Small intestine (tissue), 7 donors: ENCODE measurements at regions not wholly inside any gene's neighbourhood (a gene's known extent, or its start where the extent isn't known, plus 50 kb on each side); places are given as distances from the start of the nearest gene placed in this dataset.
A peak's percentile ranks its signal among the peaks of the same experiment; 100 is the strongest.

ENCODE experiments used
- DNase-seq, 2 donors: peaks; one replicate each; pipeline versions ENCODE4 v3.0.0 to v3.0.0-alpha.2; 2013
- FAIRE-seq: peaks from 2 replicates; lab custom pipeline; 2012; peaks lifted over from hg19 to GRCh38; lab: Jason Lieb, UNC
- H3K27ac ChIP-seq, 3 donors: one replicate each; pipeline ENCODE4 v1.5.1; 2013; ENCODE audit warnings: low read length in 2 of 3, mild to moderate bottlenecking in 2 of 3, control low read depth in 1 of 3, inconsistent platforms in 1 of 3, low read depth in 1 of 3, moderate library complexity in 1 of 3
- H3K27me3 ChIP-seq, 3 donors: one replicate each; pipeline ENCODE4 v1.6.1; 2013; ENCODE audit warnings: low read length in 3 of 3, inconsistent platforms in 1 of 3; ENCODE audit not compliant: control insufficient read depth in 3 of 3, insufficient read depth in 3 of 3
- H3K36me3 ChIP-seq, 3 donors: one replicate each; pipeline ENCODE4 v1.6.1; 2013; ENCODE audit warnings: low read length in 3 of 3, inconsistent platforms in 1 of 3, low read depth in 1 of 3, mild to moderate bottlenecking in 1 of 3, moderate library complexity in 1 of 3; ENCODE audit not compliant: control insufficient read depth in 3 of 3, insufficient read depth in 2 of 3
- H3K4me1 ChIP-seq, 3 donors: one replicate each; pipeline ENCODE4 v1.6.1; 2013; ENCODE audit warnings: low read length in 2 of 3, inconsistent platforms in 1 of 3, low read depth in 1 of 3, mild to moderate bottlenecking in 1 of 3, moderate library complexity in 1 of 3; ENCODE audit not compliant: control insufficient read depth in 3 of 3, insufficient read depth in 2 of 3
- H3K4me3 ChIP-seq, 3 donors: one replicate each; pipeline ENCODE4 v1.5.1; 2013; ENCODE audit warnings: low read length in 3 of 3, control low read depth in 1 of 3, inconsistent platforms in 1 of 3, low read depth in 1 of 3, mild to moderate bottlenecking in 1 of 3, moderate library complexity in 1 of 3
- H3K9me3 ChIP-seq, 2 donors: one replicate each; pipeline ENCODE4 v1.6.1; 2013; ENCODE audit warnings: low read depth in 1 of 2, low read length in 1 of 2; ENCODE audit not compliant: control insufficient read depth in 2 of 2, insufficient read depth in 1 of 2
- WGBS, 3 donors: extraction: QIAGEN DNeasy Blood & Tissue Kit; methylation state at CpG; one replicate each; pipeline ENCODE4 v1.1.7; 2013; 5-methylcytosine and 5-hydroxymethylcytosine counted together
- donor health status: healthy with polysubstance abuse.
- donor health status: control.
- donor health status: control.
- donor health status: Bipolar disorder and iron deficiency.
- donor health status: healthy.

DNA sequence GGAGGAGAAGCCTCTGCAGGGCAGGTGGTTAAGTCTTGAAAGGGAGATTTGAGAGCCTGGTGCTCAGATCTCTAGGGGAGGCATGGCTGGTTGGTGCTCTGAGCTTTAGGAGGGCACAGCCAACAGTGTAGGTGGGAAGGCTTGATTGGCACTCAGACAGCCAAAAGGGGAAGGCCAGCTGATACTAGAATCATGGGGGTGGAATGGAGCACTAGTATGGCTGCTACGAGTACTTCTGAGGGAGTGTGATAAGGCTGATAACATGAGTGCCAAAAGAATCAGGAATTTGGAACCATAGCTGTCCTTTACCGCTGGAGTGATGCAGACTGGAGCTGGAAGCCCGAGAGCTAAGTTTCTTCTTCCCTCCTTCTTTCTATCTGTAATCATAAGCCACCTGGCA is 184.6 kb upstream of the TBC1D5 start:
- no peaks in the 10 kb centered on the region for H3K9me3 ChIP-seq
- no peak for FAIRE-seq
- no peak for DNase-seq
- WGBS, 3 donors, result 38 to 73% (median 48%) methylated on average over 3 of the region's 3 CpGs
- H3K36me3 ChIP-seq, result no peaks in the 10 kb centered on the region
- H3K27me3 ChIP-seq, result no peaks in the 10 kb centered on the region
- no peak overlapping the region for H3K27ac ChIP-seq
- no peak overlapping the region for H3K4me3 ChIP-seq
- H3K4me1 ChIP-seq, result no peaks in the 10 kb centered on the region

DNA sequence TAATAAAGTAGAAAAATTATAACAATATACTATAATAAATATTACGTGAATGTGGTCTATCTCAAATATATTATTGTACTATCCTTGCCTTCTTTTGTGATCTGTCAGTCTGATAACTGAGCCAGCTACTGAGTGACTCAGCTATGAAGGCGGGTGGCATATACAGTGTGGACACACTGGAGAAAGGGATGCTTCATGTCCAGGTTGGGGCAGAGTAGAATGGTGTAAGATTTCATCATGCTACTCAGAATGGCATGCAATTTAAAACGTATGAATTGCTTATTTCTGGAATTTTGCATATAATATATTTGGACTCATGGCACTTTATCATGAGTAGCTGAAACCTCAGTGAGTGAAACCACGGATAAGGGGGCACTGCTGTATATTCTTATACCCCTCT is 172.9 kb upstream of the TBC1D5 start:
- Histone ChIP-seq H3K9me3 (no peaks in the 10 kb centered on the region), H3K4me3 (no peak overlapping the region), H3K36me3 (no peaks in the 10 kb centered on the region), H3K27ac (no peak overlapping the region), H3K27me3 (no peaks in the 10 kb centered on the region), H3K4me1 (peaks cover 0 to 4% (median 3%) of the 10 kb centered on the region in 3 donors)
- FAIRE-seq (no peak), DNase-seq (no peak)
- WGBS, 3 donors, result 78 to 82% (median 78%) methylated on average over 4 of the region's 4 CpGs

DNA sequence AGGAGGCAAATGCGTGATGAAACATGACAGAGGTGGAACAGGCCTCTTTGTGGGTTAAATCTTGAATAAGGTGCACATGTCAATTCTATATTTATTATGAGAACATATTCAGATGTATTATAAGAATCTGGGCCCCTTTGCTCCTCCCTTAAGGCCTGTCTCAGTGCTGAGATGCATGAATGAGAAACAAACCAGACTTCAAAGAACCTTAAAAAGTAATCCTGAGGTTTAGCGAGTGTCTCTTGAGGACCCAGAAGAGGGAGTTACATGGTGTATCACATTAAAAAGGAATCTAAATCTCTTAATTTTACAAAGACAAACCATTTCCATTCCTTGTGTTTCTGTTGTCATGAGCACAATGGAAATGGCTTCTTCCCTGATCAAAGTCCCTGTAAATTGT is 170.9 kb upstream of the TBC1D5 start:
- FAIRE-seq (no peak), DNase-seq (no peak)
- H3K4me3 ChIP-seq, result no peak overlapping the region
- no peaks in the 10 kb centered on the region for H3K9me3 ChIP-seq
- peaks cover 0 to 4% (median 3%) of the 10 kb centered on the region in 3 donors for H3K4me1 ChIP-seq
- H3K27me3 ChIP-seq, result no peaks in the 10 kb centered on the region
- WGBS, 3 donors, result 77 to 87% (median 86%) methylated on average over 2 of the region's 2 CpGs
- H3K36me3 ChIP-seq, result no peaks in the 10 kb centered on the region
- no peak overlapping the region for H3K27ac ChIP-seq

DNA sequence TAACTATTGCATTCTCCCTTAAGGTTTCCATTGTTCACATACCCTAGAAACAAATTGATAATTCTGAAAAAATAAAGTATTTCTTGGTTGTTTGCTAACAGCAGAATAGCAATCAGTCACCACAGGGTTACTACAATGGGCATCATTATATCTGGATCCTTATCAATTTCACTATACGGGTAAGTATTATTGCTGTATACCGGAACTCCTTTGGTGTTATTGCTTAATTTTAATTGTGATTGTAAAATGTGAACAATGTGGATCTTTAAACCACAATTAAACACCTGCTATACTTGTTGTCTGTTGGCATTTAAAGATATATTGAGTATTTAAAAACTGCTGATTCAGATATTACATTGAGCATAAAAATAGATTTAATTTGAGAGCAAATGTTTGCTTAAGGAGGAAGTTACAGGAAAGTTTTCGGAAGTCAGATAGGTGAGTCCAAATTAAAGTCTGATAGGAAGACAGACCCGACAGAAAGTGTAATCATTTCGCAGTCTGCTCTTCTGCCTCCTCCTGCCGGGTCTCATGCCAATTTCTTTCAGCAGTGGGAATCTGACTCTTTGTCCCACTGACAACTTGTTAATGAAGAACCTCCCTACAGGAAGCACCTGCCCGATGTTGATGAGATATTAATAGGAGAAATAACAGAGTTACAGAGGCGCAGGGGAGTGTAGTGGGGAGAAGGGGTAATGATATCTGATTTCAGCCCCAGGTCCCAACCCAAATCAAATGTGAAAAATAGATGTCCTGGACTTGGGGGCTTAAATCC is 169.7 kb upstream of the TBC1D5 start:
- Histone ChIP-seq H3K27me3 (no peaks in the 10 kb centered on the region), H3K27ac (no peak overlapping the region), H3K9me3 (no peaks in the 10 kb centered on the region), H3K4me1 (peaks cover 0 to 4% (median 3%) of the 10 kb centered on the region in 3 donors), H3K36me3 (no peaks in the 10 kb centered on the region), H3K4me3 (no peak overlapping the region)
- FAIRE-seq (no peak), DNase-seq (peak in 1 of 2 donors; percentile 61)
- 9 to 31% (median 20%) methylated on average over 8 of the region's 8 CpGs for WGBS, 3 donors

DNA sequence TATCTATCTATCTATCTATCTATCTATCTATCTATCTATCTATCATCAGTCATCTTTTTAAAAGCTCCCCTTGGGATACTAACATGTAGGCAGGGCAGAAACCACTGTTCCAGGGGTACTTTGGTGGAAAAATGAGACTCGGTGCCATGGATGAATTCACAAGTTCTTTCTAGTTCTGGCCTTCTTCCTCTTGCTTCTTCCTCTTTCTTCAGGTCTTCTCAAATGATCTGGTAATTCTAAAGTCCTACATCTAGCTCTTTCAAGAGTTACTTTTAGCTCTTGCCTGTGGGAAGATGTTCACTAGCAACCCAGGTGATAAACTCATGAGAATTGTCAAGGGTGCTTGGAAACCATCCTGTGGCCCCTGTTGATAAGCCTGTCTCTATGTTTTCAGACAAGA is 168.5 kb upstream of the TBC1D5 start:
- Histone ChIP-seq H3K4me1 (peaks cover 0 to 4% (median 3%) of the 10 kb centered on the region in 3 donors), H3K27ac (no peak overlapping the region), H3K27me3 (no peaks in the 10 kb centered on the region), H3K9me3 (no peaks in the 10 kb centered on the region), H3K36me3 (no peaks in the 10 kb centered on the region), H3K4me3 (no peak overlapping the region)
- no peak for FAIRE-seq
- WGBS, 3 donors, result 76 to 100% (median 91%) methylated on average over 1 of the region's 1 CpG
- no peak for DNase-seq

DNA sequence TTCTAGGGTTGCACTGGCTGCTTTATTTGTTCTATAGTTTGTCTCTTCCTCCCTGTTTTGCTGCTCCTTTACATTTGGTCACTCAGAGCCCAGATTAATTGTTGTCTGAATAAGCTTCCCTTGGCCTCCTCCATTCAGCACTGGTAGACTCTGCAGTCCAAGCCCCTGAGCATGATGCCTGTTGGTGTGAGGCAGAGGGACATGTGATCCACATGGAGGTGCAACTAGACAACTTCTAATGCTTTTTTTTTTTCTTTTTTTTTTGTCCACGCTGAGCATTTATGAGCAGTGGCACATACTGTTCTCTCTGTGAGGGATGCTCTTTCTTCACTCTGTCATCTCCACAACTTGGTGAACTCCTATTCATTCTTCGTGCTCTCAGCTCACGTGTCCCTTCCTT is 167.3 kb upstream of the TBC1D5 start:
- DNase-seq, result no peak
- Histone ChIP-seq H3K27ac (no peak overlapping the region), H3K36me3 (no peaks in the 10 kb centered on the region), H3K4me3 (no peak overlapping the region), H3K4me1 (peaks cover 0 to 4% (median 3%) of the 10 kb centered on the region in 3 donors), H3K27me3 (no peaks in the 10 kb centered on the region), H3K9me3 (no peaks in the 10 kb centered on the region)
- WGBS, 3 donors, result 89 to 99% (median 90%) methylated on average over 3 of the region's 3 CpGs
- no peak for FAIRE-seq

DNA sequence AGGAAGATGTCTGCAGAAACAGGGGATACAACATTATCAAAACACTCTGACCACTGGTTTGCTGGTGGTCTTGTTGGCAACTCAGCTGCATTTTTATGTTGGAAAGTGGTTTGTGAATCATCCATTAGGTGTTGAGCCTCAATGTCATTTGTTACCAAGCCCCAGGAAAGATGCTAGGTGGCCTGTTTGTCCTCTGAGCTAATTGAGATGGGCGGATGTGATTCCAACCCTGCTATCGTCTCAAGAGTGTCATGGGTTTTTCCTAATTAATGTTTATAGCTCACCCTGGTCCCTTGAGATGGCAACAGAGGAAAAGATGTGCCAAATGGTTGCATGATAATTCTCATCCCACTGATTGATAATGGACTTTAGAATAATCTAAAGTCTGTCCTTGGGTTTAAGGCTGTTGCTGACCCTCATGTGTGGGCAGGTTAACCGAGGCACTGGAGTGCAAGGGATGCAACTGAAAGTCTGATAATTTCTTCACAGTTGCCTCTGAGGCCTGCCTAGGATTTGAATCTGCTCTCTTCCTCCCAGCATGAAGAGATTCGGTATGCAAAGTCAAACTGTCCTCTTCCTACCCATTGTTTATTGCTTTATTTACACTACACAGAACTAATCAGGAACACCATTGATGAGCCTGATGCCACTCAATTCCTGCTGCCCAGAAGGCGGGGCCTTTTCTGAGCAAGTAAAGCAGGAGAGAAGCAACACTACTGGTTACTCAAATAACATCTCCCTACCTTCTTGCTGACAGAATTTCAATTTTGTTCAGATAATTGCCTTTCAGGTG is 166.2 kb upstream of the TBC1D5 start:
- no peak for FAIRE-seq
- Histone ChIP-seq H3K9me3 (no peaks in the 10 kb centered on the region), H3K36me3 (no peaks in the 10 kb centered on the region), H3K4me3 (no peak overlapping the region), H3K27ac (no peak overlapping the region), H3K27me3 (no peaks in the 10 kb centered on the region), H3K4me1 (peaks cover 0 to 3% (median 0%) of the 10 kb centered on the region in 3 donors)
- WGBS, 3 donors, result 79 to 88% (median 88%) methylated on average over 5 of the region's 5 CpGs
- DNase-seq, result no peak

DNA sequence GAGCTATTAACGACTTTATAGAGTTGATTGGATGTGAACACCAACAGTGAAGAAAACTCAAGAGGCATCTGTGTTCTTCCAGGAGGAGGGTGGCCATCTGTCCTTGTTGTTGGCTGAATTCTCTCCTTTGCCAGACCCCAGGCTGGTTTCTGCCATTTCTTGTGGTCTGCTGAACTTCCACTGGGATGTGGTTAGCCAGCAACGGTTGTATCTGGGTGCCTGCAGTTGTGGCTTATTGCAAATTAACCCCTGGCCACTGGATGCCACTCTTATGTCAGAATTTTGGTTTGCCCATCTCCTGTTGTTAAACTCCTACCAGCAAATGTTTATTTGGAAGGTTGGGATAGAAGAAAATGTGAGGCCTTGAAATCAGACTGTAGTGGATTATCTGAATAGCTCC is 163.6 kb upstream of the TBC1D5 start:
- FAIRE-seq (no peak), DNase-seq (no peak)
- Histone ChIP-seq H3K4me3 (no peak overlapping the region), H3K27ac (no peak overlapping the region), H3K9me3 (peaks cover 0 to 5% of the 10 kb centered on the region in 2 donors), H3K27me3 (no peaks in the 10 kb centered on the region), H3K4me1 (no peaks in the 10 kb centered on the region), H3K36me3 (no peaks in the 10 kb centered on the region)
- 18 to 53% (median 45%) methylated on average over 2 of the region's 2 CpGs for WGBS, 3 donors
